AG08395 (cell line): ENCODE measurements at regions not wholly inside any gene's neighbourhood (a gene's known extent, or its start where the extent isn't known, plus 50 kb on each side); places are given as distances from the start of the nearest gene placed in this dataset.

Source experiments
- DNase-seq: peaks from one replicate; pipeline ENCODE4 v3.0.0; 2012; ENCODE audit warnings: mixed read lengths, low spot score

DNA sequence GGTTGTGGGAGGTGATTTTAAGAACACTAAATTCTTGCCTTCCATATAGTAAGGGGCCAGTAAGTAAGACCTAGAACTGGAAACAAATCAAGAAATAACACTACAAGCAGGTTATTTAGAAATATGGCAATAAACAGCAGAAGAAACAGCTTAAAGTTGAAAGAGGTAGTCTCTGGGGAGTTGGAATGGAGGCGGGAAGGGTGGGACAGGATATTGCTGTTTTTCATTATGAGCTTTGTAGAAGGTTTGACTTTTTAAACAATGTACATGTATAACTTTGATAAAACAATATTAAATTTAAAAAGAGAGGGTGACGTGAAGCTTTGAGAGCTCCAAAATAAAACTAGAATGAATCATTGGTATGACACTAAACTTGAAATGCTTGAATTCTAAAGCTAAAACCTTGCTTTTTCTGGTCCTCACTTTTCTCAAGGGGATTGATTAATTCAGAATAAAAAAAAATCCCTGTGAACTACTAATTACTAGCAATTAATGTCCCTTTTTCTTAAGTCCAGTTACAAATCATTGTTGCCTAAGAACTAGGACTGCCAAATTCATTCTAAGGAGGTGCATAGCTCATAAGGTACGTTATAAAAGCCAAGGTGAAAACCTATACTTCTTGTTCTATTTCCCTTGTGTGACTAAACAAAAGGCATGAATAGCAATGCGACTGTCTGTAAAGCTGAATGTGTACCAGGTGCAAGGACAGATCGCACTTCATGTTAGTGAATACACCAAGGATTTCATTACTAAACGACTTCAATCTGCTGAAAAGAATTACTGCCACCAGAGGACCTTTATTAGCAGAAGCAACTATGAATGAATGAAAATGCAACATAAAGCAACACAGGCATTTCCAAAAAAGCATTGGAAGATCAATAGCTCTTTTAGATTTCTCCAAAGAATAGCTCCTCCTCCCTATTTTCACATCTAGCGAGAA is 177.5 kb downstream of the RBM43 start:
- no peak for DNase-seq

DNA sequence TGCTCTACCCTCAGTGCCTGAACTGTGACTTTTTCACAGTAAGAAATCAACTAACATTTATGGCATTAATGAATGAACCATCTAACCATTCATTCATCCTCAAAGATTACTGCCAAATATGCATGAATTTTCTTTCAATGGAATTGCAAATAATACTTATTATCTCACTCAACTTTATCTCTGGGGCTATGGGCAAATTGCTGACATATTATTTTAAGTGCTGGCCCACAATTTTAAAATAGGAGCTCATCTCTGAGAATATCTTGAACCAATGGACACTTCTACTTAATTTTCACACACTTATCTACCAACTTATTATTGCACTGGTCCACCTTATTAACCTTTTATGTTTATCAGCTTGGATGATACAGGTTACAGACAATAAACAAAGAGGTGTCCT is 182.8 kb downstream of the RBM43 start:
- DNase-seq: no peak

DNA sequence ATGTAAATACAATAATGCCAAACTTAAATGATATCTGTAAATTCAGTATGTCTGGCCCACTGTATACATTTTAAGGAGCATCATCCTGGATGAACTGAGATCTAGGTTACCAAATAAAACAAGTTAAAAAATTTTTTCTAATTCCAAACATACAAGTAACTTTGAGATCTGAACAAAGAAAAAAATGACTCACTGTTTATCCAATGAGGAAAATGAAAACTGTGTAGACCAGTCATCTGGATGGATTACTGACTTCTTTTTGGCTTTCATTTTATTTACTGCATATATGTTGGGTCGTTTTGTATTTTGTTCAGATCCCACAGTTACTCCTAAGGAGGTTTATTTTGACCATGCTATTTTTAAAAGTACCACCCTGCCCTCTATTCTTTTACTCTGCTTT is 189.8 kb downstream of the RBM43 start:
- no peak for DNase-seq

- peak; percentile 39 for DNase-seq
Observed at GRCh38 chr2:151071382-151071781, 190.3 kb downstream of the RBM43 start.

DNA sequence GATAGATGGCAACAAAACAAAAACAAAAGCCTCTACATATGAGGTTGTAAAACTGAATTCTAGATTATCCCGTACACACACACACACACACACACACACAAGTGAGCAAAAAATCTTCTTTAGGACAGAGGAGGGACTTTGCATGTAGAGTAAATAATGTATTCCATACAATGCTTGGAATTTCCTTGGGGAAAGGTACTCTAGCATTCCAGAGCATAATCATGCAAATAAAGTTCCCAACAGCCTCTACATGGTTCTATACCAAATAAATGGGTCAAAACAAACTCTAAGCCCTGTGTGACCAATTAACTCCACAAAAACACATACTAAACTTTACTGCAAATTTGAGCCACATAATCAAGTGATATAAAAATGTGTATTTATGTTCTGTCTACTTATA is 191.4 kb downstream of the RBM43 start:
- DNase-seq: no peak

GRCh38 chr2:151067658-151068369 is 193.8 kb downstream of the RBM43 start:
- DNase-seq: no peak

GRCh38 chr2:151063271-151063670 is 198.4 kb downstream of the RBM43 start:
- peak; percentile 83 for DNase-seq

GRCh38 chr2:151060287-151060686 is 201.4 kb downstream of the RBM43 start:
- DNase-seq: no peak

GRCh38 chr2:151056870-151057269 is 204.8 kb downstream of the RBM43 start:
- no peak for DNase-seq

DNA sequence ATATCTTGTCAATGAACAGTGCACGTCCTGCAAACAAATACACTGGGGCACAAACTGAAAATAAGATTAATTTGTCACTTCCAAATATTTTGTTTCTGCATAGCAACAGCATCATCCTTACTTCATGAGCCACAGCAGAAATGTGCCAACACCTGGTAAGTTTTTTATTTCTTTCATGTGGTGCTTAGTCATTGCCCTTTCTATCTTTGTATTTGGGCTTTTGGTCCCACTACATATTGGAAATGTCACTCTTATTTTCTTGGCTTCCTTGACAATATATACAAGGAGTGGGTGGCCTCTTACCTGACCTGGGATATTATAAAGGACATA is 208.0 kb downstream of the RBM43 start:
- peak; percentile 22 for DNase-seq

DNA sequence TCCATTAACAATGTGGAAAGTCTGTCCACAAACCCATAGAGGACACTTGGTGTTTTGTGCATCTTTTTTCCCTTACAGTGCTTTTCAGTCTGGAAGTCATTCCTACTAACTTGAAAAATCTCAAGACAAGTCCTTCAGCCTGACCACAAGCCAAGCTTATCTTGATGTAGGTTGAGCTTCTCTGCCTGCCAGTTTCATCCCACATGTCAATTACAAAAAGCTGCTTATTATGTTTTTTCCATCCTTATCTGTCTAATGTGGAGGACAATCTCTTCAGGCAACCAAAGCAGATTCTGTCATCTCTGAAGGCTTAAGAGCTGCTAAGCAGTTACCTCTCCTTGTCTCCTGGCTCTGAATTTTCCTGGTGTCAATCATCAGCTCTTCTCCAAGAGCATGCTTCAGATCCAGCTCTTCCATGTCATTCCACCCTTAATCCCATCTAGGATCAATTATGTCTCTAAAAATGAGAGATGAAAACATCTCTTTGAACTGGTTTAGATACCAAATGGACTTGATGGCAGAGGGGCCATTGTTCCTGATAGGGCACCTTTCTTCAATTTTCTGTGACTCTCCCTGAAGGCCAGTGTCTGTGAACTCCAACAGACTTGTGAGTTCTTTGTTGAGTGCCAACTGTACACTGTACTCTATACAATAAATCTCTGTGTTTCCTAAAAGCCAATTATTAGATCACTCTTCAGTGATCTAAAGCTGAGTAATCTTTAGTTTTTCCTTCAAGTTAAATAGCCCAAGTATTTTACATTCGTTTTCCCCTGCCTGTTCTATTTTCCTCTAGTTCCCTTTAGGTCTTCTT is 208.6 kb downstream of the RBM43 start:
- DNase-seq: no peak

DNA sequence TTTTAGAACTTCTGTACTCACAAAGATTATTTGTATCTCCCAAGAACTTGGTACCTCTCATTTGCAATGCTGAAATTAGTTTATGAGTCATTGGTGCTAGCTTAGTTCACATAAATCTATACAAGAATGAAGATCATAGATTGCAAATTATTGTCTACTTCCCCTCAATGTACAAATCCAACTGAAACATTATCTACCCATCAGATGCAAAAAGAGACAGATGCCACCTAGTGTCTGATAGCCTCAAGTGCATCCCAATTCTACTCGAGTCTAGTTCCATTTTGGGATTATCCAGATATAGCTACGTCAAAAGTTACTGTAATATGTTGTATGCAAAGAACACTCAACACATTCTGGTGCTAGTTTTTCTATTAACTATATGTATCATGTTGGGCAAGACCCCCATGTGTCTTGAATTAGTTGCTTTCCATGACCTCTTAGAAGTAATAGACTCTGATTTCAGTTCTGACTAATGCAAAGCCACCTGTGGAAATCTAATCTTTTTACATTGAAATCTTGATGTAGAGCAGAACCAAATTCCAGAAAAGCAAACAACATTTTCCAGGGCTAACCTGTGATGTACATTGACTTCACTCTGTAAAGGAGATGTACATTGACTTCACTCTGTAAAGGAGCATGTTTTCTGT is 210.0 kb downstream of the RBM43 start:
- DNase-seq: peak; percentile 51

DNA sequence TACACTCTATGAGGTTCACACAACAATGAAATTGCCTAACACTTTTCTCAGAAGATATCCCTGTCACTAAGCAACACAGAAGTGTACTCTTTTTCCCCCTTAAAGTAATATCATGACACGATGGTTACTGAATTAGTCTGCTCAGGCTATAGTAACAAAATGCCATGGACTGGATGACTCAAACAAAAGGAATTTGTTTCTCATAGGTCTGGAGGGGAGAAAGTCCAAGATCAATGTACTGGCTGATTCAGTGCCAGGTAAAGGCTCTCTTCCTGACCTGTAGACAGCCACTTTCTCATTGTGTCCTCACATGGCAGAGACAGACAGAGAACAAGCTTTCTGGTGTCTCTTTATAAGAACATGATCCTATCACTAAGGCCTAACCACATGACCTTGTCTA is 211.9 kb downstream of the RBM43 start:
- no peak for DNase-seq

DNA sequence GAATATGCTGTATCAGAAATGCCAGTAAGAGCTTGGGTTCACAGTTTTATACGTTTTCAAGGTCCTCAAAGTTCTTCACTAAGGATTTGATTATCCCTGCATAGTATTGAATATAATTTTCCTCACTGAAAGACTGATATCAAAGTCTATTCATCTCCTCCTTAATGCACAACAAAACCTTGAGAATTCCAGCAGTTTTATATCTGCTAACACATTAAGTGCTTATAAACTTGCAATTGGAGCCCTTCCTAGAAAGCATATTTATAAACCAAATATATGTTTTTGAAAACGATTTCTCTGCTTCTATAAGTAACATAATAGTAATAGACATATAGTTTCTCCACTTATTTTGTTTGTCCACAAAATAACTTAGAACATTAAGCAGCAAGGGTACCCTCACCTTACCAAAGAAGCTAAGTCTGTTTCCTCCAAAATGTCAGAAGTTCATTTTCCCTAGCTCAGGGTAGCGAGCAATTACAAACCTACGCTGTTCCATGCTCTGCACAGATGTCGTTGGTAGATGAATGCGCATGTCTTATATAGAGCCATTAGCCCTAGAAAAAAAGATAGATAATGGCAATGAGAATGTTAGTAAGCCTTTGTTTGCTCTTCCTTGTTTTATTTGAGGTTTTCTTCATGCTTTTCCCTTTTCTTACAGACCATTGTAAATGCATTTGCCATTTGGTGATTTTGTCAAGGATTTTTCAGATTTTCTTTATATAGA is 213.2 kb downstream of the RBM43 start:
- DNase-seq: no peak

DNA sequence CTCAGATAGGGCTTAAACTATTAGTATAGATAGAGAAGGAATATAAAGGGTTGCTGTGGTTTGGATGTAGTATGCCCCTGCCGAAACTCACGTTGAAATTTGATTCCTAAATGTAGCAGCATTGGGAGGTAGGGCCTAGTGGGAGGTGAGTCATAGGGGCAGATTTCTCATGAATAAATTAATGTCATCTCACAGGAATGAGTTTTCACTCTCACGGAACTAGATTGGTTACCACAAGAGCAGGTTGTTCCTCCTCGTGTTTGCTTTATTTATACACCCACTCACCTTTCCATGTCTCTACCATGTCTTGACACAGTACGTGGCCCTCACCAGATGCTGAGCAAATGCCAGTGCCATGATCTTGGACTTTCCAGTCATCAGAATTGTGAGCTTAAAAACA is 218.2 kb downstream of the RBM43 start:
- no peak for DNase-seq

GRCh38 chr2:151042964-151043363 is 218.7 kb downstream of the RBM43 start:
- DNase-seq: no peak

- DNase-seq: peak; percentile 19
Observed at GRCh38 chr2:151040039-151040438, 221.6 kb downstream of the RBM43 start.

DNA sequence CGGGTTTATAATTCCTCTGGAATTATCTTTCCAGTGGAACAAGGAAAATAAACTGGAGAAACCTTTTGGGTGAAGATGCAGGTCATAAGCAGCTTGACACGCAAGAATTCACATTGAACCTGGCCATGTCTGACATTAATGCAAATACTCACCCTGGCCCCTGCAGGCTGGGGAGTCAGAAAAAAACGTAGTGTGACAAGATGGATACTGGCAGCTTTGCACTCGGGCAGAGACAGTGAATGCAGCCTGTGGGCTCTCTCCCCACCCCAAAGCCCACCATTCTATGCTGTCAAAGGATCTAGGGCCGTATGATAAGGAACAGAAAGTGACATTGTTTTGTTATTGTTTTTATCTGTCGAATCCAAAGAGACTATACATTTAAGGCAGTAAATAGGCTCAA is 223.1 kb downstream of the RBM43 start:
- DNase-seq: no peak

DNA sequence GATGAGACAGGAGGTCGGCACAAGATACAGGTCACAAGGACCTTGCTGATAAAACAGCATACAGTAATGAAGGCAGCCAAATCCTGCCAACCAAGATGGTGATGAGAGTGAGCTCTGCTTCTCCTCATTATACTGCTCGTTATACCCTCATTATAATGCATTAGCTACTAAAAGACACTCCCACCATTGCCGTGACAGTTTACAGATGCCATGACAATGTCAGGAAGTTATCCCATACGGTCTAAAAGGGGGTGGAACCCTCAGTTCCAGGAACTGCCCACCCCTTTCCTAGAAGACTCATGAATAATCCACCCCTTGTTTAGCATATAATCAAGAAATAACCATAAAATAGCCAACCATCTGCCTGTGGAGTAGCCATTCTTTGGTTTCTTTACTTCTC is 224.2 kb downstream of the RBM43 start:
- DNase-seq: no peak

DNA sequence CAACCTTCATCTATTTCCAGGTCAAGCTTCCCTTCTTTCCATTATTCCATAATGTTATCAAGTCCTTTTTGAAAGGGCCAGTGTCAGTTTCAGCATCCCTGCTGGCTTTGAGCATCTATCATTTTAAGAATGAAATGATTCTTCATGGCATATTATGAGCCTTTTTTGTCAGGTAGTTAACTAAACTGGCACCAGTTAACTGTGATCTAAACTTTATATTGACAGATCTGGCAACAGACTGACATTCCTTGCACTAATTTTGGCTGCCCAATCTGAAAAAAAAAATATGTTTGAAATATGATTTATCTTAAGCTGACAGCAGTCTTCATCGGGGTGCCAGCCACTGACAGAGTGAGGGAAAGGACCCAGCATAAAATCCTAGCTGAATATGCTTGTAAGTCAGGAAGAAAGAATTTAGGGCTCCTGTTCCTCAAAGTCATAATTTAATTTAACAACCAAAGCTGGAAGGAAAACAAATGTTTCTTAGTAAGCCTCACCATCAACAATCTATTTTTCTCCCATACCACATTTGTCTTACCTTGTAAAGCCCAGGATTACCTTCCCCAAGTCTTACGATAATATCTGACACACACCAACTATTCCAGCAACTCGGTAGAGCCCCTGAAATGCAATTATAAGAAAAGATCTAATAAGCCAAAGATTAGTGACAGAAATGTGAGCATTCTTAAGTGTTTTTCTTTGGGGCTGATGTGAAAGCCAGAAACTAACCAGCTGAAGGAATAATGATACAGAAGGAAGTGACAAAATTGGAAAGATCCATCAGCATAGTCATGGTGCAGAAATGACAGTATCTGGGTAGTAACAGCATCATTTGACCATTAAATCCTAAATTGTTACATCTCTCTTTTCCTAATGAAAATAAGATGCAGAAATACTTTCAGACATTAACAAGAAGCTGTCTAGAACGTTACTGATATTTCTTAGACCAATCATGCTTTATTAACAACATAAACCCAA is 228.1 kb downstream of the RBM43 start:
- no peak for DNase-seq
